Transverse colon (tissue), 4 donors: ENCODE measurements at regions not wholly inside any gene's neighbourhood (a gene's known extent, or its start where the extent isn't known, plus 50 kb on each side); places are given as distances from the start of the nearest gene placed in this dataset.

ENCODE experiments used
- POLR2A ChIP-seq: fragments of 450-650 bp; IDR thresholded peaks from one replicate; pipeline ENCODE4 v1.6.1; 2016; ENCODE audit warnings: antibody characterized with exemption, mild to moderate bottlenecking, moderate library complexity
- POLR2AphosphoS5 ChIP-seq, 3 donors: sonication (generic); formaldehyde crosslinking; IDR thresholded peaks; one replicate each; pipeline ENCODE4 v1.6.1; 2016; ENCODE audit warnings: antibody characterized with exemption in 3 of 3
- TF ChIP-seq, protein P1 (sequence below), 5 experiments: fragments of 200-600 bp in 3 of 5; fragments of 450-650 bp in 2 of 5; sonication (generic) in 3 of 5; IDR thresholded peaks; 1 replicate in 2 of 5; 2 replicates in 3 of 5; pipeline ENCODE4 v1.5.1; 2016 to 2017; ENCODE audit warnings: antibody characterized with exemption in 5 of 5, inconsistent platforms in 3 of 5, mild to moderate bottlenecking in 2 of 5, moderate library complexity in 1 of 5

DNA sequence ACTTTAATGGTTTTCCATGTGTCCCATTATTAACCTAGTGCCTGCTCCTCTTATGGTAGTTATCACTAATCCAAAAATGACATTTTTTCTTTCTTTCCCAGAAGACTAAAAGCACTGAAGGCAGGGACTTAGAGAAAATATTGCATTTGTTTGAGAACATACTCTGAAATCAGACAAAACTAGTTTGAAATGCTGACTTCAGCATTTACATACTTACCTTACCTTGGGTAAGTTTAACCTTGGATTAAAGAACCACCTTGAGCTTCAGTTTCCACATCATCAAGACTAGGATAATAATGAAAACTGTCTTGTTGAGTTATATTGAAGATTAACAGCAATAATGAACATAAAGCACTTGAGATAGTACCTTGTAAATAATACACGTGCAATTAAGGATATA, 413.0 kb downstream of the SOX2 start:
- TF ChIP-seq, protein P1, sequence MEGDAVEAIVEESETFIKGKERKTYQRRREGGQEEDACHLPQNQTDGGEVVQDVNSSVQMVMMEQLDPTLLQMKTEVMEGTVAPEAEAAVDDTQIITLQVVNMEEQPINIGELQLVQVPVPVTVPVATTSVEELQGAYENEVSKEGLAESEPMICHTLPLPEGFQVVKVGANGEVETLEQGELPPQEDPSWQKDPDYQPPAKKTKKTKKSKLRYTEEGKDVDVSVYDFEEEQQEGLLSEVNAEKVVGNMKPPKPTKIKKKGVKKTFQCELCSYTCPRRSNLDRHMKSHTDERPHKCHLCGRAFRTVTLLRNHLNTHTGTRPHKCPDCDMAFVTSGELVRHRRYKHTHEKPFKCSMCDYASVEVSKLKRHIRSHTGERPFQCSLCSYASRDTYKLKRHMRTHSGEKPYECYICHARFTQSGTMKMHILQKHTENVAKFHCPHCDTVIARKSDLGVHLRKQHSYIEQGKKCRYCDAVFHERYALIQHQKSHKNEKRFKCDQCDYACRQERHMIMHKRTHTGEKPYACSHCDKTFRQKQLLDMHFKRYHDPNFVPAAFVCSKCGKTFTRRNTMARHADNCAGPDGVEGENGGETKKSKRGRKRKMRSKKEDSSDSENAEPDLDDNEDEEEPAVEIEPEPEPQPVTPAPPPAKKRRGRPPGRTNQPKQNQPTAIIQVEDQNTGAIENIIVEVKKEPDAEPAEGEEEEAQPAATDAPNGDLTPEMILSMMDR (IDR thresholded peaks at IDR 0.05) = no peak
- TF ChIP-seq POLR2A = no peak
- no peak for TF ChIP-seq POLR2AphosphoS5 (IDR thresholded peaks at IDR 0.05)
